ENCODE measurements at regions not wholly inside any gene's neighbourhood (a gene's known extent, or its start where the extent isn't known, plus 50 kb on each side); places are given as distances from the start of the nearest gene placed in this dataset.
A peak's percentile ranks its signal among the peaks of the same experiment; 100 is the strongest.

GRCh38 chr12:124410354-124411175, 115.7 kb downstream of the RFLNA start:
- H2AFZ ChIP-seq, result no peak overlapping the region

GRCh38 chr12:124408822-124409517, 114.1 kb downstream of the RFLNA start:
- no peak overlapping the region for H3K27ac ChIP-seq
- no peak for DNase-seq
- peaks cover 87% of the 10 kb centered on the region for H3K79me2 ChIP-seq (ENCODE audit: insufficient read depth)
- 0 out of 2 replicates have a peak, but pooled peaks cover 5% of the 10 kb centered on the region for H3F3A ChIP-seq (ENCODE audit: insufficient read depth)
- in situ Hi-C loops (cut with MboI), result no loop called here
- no peaks in the 10 kb centered on the region for H3K27me3 ChIP-seq (replicated peaks; ENCODE audit: insufficient read depth)
- no peak overlapping the region for H3K4me3 ChIP-seq
- no peaks in the 10 kb centered on the region for H4K20me1 ChIP-seq (ENCODE audit: insufficient read depth)
- no peaks in the 10 kb centered on the region for H3K36me3 ChIP-seq (ENCODE audit: low read depth)
- no peak overlapping the region for H2AFZ ChIP-seq
- H3K9me3 ChIP-seq (ENCODE audit: low read depth), result no peaks in the 10 kb centered on the region
- H3K9me2 ChIP-seq (ENCODE audit: insufficient read depth), result no peaks in the 10 kb centered on the region
- no peak for TF ChIP-seq EZH2phosphoT487 (IDR thresholded peaks at IDR 0.05; ENCODE audit: insufficient read depth, low read depth)
- no peak for TF ChIP-seq EZH2 (IDR thresholded peaks at IDR 0.05; ENCODE audit: insufficient read depth, poor library complexity, severe bottlenecking)
- H3K9ac ChIP-seq, result no peak overlapping the region
- peaks cover 28% of the 10 kb centered on the region for H3K4me1 ChIP-seq (ENCODE audit: insufficient read depth)
- H3K4me2 ChIP-seq (ENCODE audit: unreplicated experiment), result no peak overlapping the region
- whole genome bisulfite sequencing, 2 experiments (ENCODE audit: low coverage in 1 of 2, low lambda C conversion rate in 2 of 2, missing lambda C conversion rate in 2 of 2), result 86 to 88% methylated on average over 25 of the region's 25 CpGs

More at GRCh38 chr12:124410354-124411175, 115.7 kb downstream of the RFLNA start:
- no peak overlapping the region for H3K4me3 ChIP-seq
- no peaks in the 10 kb centered on the region for H3K27me3 ChIP-seq (replicated peaks; ENCODE audit: insufficient read depth)
- TF ChIP-seq EZH2phosphoT487 (IDR thresholded peaks at IDR 0.05; ENCODE audit: insufficient read depth, low read depth) (no peak), EZH2 (IDR thresholded peaks at IDR 0.05; ENCODE audit: insufficient read depth, poor library complexity, severe bottlenecking) (no peak)
- peak overlapping the region; percentile 76 for H3K9ac ChIP-seq
- no peaks in the 10 kb centered on the region for H3K9me2 ChIP-seq (ENCODE audit: insufficient read depth)
- peak overlapping the region; percentile 33 for H3K4me2 ChIP-seq (ENCODE audit: unreplicated experiment)
- 0 out of 2 replicates have a peak, but pooled peaks cover 5% of the 10 kb centered on the region for H3F3A ChIP-seq (ENCODE audit: insufficient read depth)
- in situ Hi-C loops (cut with MboI), result no loop called here
- H3K27ac ChIP-seq, result peak overlapping the region; percentile 87
- no peaks in the 10 kb centered on the region for H3K36me3 ChIP-seq (ENCODE audit: low read depth)
- H4K20me1 ChIP-seq (ENCODE audit: insufficient read depth), result no peaks in the 10 kb centered on the region
- WGBS, 2 experiments (ENCODE audit: low coverage in 1 of 2, low lambda C conversion rate in 2 of 2, missing lambda C conversion rate in 2 of 2), result 60 to 65% methylated on average over 13 to 15 of the region's 15 CpGs
- H3K79me2 ChIP-seq (ENCODE audit: insufficient read depth), result peaks cover 87% of the 10 kb centered on the region
- DNase-seq, result peak; percentile 44
- H3K9me3 ChIP-seq (ENCODE audit: low read depth), result no peaks in the 10 kb centered on the region
- peaks cover 28% of the 10 kb centered on the region for H3K4me1 ChIP-seq (ENCODE audit: insufficient read depth)

- Histone ChIP-seq H3K9me2 (ENCODE audit: insufficient read depth) (no peaks in the 10 kb centered on the region), H3K4me3 (no peak overlapping the region), H3K4me1 (ENCODE audit: insufficient read depth) (peaks cover 18% of the 10 kb centered on the region), H4K20me1 (ENCODE audit: insufficient read depth) (no peaks in the 10 kb centered on the region), H3K36me3 (ENCODE audit: low read depth) (no peaks in the 10 kb centered on the region), H3F3A (ENCODE audit: insufficient read depth) (0 out of 2 replicates have a peak, but pooled peaks cover 2% of the 10 kb centered on the region), H3K9me3 (ENCODE audit: low read depth) (no peaks in the 10 kb centered on the region), H3K27me3 (replicated peaks; ENCODE audit: insufficient read depth) (no peaks in the 10 kb centered on the region), H3K4me2 (ENCODE audit: unreplicated experiment) (no peak overlapping the region), H3K79me2 (ENCODE audit: insufficient read depth) (peaks cover 76% of the 10 kb centered on the region), H2AFZ (no peak overlapping the region), H3K9ac (no peak overlapping the region), H3K27ac (no peak overlapping the region)
- in situ Hi-C loops (cut with MboI), result no loop called here
- WGBS, 2 experiments (ENCODE audit: low coverage in 1 of 2, low lambda C conversion rate in 2 of 2, missing lambda C conversion rate in 2 of 2), result 96 to 97% methylated on average over 8 of the region's 8 CpGs
- TF ChIP-seq EZH2phosphoT487 (IDR thresholded peaks at IDR 0.05; ENCODE audit: insufficient read depth, low read depth) (no peak), EZH2 (IDR thresholded peaks at IDR 0.05; ENCODE audit: insufficient read depth, poor library complexity, severe bottlenecking) (no peak)
- DNase-seq, result no peak
Measured at GRCh38 chr12:124407074-124407473, 112.2 kb downstream of the RFLNA start.

GRCh38 chr12:124406043-124406442, 111.2 kb downstream of the RFLNA start:
- peaks cover 76% of the 10 kb centered on the region for H3K79me2 ChIP-seq (ENCODE audit: insufficient read depth)
- DNase-seq, result no peak
- in situ Hi-C loops (cut with MboI), result no loop called here
- peaks cover 10% of the 10 kb centered on the region for H3K4me1 ChIP-seq (ENCODE audit: insufficient read depth)
- no peaks in the 10 kb centered on the region for H3K27me3 ChIP-seq (replicated peaks; ENCODE audit: insufficient read depth)
- no peak overlapping the region for H3K9ac ChIP-seq
- H3K9me2 ChIP-seq (ENCODE audit: insufficient read depth), result no peaks in the 10 kb centered on the region
- no peak overlapping the region for H3K4me3 ChIP-seq
- no peak overlapping the region for H2AFZ ChIP-seq
- H4K20me1 ChIP-seq (ENCODE audit: insufficient read depth), result no peaks in the 10 kb centered on the region
- H3K36me3 ChIP-seq (ENCODE audit: low read depth), result no peaks in the 10 kb centered on the region
- H3K9me3 ChIP-seq (ENCODE audit: low read depth), result no peaks in the 10 kb centered on the region
- H3F3A ChIP-seq (ENCODE audit: insufficient read depth), result no peaks in the 10 kb centered on the region
- WGBS, 2 experiments (ENCODE audit: low coverage in 1 of 2, low lambda C conversion rate in 2 of 2, missing lambda C conversion rate in 2 of 2), result 88 to 93% methylated on average over 10 of the region's 10 CpGs
- H3K27ac ChIP-seq, result no peak overlapping the region
- no peak overlapping the region for H3K4me2 ChIP-seq (ENCODE audit: unreplicated experiment)
- TF ChIP-seq EZH2 (IDR thresholded peaks at IDR 0.05; ENCODE audit: insufficient read depth, poor library complexity, severe bottlenecking) (no peak), EZH2phosphoT487 (IDR thresholded peaks at IDR 0.05; ENCODE audit: insufficient read depth, low read depth) (no peak)

Data from GM23248 (cell line).